Heart right ventricle (tissue), 16 donors: ENCODE measurements at regions not wholly inside any gene's neighbourhood (a gene's known extent, or its start where the extent isn't known, plus 50 kb on each side); places are given as distances from the start of the nearest gene placed in this dataset.

ENCODE experiments used
- ATAC-seq, 8 donors: fragments of 200-7000 bp; cut with Tn5 transposase; one replicate each; pipeline ENCODE4 v1.9.1; 2020; ENCODE audit warnings: mild to moderate bottlenecking in 8 of 8, moderate library complexity in 8 of 8, moderate number of reproducible peaks in 1 of 8
- DNase-seq, 2 donors: peaks; one replicate each; pipeline ENCODE4 v3.0.0-alpha.2; 2020
- H3K27ac ChIP-seq, 10 donors: fragments of 200-600 bp; sonication (generic) in 2 of 10; one replicate each; pipeline versions ENCODE4 v1.5.0 to v1.8.0; 2020 to 2022; ENCODE audit warnings: mild to moderate bottlenecking in 3 of 10
- H3K27me3 ChIP-seq, 7 donors: fragments of 200-600 bp; one replicate each; pipeline ENCODE4 v1.8.0; 2021 to 2022; ENCODE audit warnings: mild to moderate bottlenecking in 2 of 7
- H3K36me3 ChIP-seq, 9 donors: fragments of 200-600 bp; sonication (generic) in 1 of 9; one replicate each; pipeline versions ENCODE4 v1.5.0 to v1.8.0; 2020 to 2022; ENCODE audit warnings: mild to moderate bottlenecking in 2 of 9
- H3K4me1 ChIP-seq, 9 donors: fragments of 200-600 bp; sonication (generic) in 1 of 9; one replicate each; pipeline versions ENCODE4 v1.5.0 to v1.8.0; 2020 to 2022; ENCODE audit warnings: mild to moderate bottlenecking in 4 of 9
- H3K4me3 ChIP-seq, 10 donors: fragments of 200-600 bp; sonication (generic) in 2 of 10; one replicate each; pipeline versions ENCODE4 v1.5.0 to v1.8.0; 2020 to 2022; ENCODE audit warnings: mild to moderate bottlenecking in 7 of 10, moderate library complexity in 2 of 10
- H3K9me3 ChIP-seq, 11 donors: fragments of 200-600 bp in 10 of 11; sonication (generic) in 2 of 11; one replicate each; pipeline versions ENCODE4 v1.5.0 to v1.8.0; 2013 to 2022; ENCODE audit warnings: mild to moderate bottlenecking in 2 of 11, control low read depth in 1 of 11, moderate library complexity in 1 of 11
- WGBS, 2 donors: extraction: QIAGEN DNeasy Blood & Tissue Kit; methylation state at CpG; one replicate each; pipeline ENCODE4 v1.1.7; 2013; ENCODE audit warnings: inconsistent platforms in 1 of 2; 5-methylcytosine and 5-hydroxymethylcytosine counted together
- intact Hi-C, 10 donors: fragments of 100-400 bp; cut with DNase I; formaldehyde crosslinking; loops; one replicate each; pipeline versions ENCODE4 v1.11.1 to v1.14.2; 2022
- TF ChIP-seq, protein P1 (sequence below), 9 donors: fragments of 200-600 bp; sonication (generic) in 2 of 9; IDR thresholded peaks; one replicate each; pipeline versions ENCODE4 v1.5.0 to v1.8.0; 2021 to 2022; ENCODE audit warnings: antibody characterized with exemption in 9 of 9, mild to moderate bottlenecking in 5 of 9, moderate library complexity in 1 of 9
- donor health status: Arrhythmogenic right ventricular cardiomyopathy.
- donor health status: ischemic (EF 13 %, LVEDD 7.1; RV severe dilation, severe dysfunction).
- donor health status: healthy with polysubstance abuse.
- donor health status: DM: no; HTN: yes; CAD: no.
- donor health status: DM: no; HTN: no; CAD: no.
- donor health status: ischemic (EF 25% LVEDD 6.9; RV normal size, moderate dysfunction).
- donor health status: ischemic (EF 25% LVEDD 5.7; RV mildly dilated, moderate dysfunction).
- donor health status: healthy.
- donor health status: DM: yes; HTN: yes; CAD: no.
- donor health status: Ischemic cardiomyopathy.
- donor health status: ischemic (EF 35%, LVEDD 5.7; RV mildly dilated, moderate dysfunction).
- donor health status: nonischemic (EF 11% LVEDD 7.7; RV severe dilation, severe dysfunction).
- donor health status: DM: yes; HTN: yes; CAD: no.
- donor health status: PGD.
- donor health status: ischemic (EF 29% LVEDD 5.4; RV normal size, mild dysfunction).
- donor health status: nonischemic (EF 23%, LVEDD 6.1; RV moderate dilation, normal function).

DNA sequence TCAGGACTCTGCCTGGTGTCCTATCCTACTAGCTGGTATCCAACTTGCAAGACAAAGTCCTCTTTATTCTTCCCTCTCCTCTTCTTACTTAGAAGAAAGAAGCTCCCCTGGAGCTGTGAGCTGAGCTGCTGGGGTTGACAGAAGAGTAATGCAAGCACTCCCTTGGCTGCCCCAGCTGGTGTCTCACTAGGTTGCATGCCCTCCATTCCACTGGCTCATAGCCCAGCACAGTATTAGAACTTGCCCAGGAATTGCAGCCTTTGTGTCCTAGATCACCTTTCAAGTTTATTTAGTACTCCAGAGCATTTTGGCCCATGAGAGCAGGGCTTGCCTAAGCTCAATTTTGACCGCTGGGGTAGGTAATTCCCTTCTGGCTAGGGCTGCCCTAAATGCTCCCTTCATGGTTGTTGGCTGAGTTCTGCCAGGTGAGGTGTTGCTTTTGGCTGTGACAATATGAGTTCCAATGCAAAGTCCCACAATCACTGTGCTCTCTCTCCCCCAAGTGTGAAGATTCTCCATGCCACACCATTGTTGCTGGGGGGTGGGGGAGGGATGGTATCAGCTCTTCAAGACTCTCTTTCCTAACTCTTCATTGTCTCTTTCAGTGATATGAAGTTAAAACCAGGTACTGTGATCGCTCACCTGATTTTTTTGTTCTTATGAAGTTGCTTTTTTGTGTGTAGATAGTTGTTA lies 317.4 kb upstream of the DDHD1 start:
- peak; percentile 63 to 98 (median 88) for ATAC-seq
- H3K4me3 ChIP-seq: no peak overlapping the region
- peaks cover 0 to 17% (median 0%) of the 10 kb centered on the region in 9 donors for H3K4me1 ChIP-seq
- H3K9me3 ChIP-seq: peaks cover 0 to 9% (median 0%) of the 10 kb centered on the region in 11 donors
- H3K27me3 ChIP-seq: no peaks in the 10 kb centered on the region
- TF ChIP-seq, protein P1, sequence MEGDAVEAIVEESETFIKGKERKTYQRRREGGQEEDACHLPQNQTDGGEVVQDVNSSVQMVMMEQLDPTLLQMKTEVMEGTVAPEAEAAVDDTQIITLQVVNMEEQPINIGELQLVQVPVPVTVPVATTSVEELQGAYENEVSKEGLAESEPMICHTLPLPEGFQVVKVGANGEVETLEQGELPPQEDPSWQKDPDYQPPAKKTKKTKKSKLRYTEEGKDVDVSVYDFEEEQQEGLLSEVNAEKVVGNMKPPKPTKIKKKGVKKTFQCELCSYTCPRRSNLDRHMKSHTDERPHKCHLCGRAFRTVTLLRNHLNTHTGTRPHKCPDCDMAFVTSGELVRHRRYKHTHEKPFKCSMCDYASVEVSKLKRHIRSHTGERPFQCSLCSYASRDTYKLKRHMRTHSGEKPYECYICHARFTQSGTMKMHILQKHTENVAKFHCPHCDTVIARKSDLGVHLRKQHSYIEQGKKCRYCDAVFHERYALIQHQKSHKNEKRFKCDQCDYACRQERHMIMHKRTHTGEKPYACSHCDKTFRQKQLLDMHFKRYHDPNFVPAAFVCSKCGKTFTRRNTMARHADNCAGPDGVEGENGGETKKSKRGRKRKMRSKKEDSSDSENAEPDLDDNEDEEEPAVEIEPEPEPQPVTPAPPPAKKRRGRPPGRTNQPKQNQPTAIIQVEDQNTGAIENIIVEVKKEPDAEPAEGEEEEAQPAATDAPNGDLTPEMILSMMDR (IDR thresholded peaks at IDR 0.05): peak in 1 of 9 donors; percentile 7
- 89 to 90% methylated on average over 2 of the region's 2 CpGs for WGBS, 2 donors
- intact Hi-C loops: no loop called here
- H3K27ac ChIP-seq: peak overlapping the region in 4 of 10 donors; percentile 37 to 64 (median 40)
- peak; percentile 12 to 49 for DNase-seq
- no peaks in the 10 kb centered on the region for H3K36me3 ChIP-seq

DNA sequence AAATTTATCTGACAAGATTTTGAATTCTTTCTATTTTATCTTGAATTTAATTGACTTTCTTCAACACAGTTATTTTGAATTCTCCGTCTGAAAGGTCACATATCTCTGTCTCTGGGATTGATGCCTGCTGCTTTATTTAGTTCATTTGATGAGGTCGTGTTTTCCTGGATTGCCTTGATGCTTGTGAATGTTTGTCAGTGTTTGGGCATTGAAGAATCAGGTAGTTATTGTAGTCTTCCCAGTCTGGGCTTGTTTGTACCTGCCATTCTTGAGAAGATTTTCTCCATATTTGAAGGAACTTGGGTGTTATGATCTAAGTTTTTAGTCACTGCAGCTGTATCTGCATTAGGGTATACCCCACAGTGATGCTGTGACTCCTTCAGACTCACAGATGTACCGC lies 315.8 kb upstream of the DDHD1 start:
- DNase-seq (no peak), ATAC-seq (peak in 1 of 8 donors; percentile 66)
- H3K36me3 ChIP-seq: no peaks in the 10 kb centered on the region
- H3K27me3 ChIP-seq: no peaks in the 10 kb centered on the region
- peaks cover 0 to 9% (median 0%) of the 10 kb centered on the region in 11 donors for H3K9me3 ChIP-seq
- TF ChIP-seq, protein P1 (IDR thresholded peaks at IDR 0.05): no peak
- peaks cover 0 to 17% (median 0%) of the 10 kb centered on the region in 9 donors for H3K4me1 ChIP-seq
- WGBS, 2 donors: 57 to 58% methylated on average over 3 of the region's 3 CpGs
- H3K4me3 ChIP-seq: no peak overlapping the region
- intact Hi-C loops: no loop called here
- H3K27ac ChIP-seq: peak overlapping the region in 1 of 10 donors; percentile 12

DNA sequence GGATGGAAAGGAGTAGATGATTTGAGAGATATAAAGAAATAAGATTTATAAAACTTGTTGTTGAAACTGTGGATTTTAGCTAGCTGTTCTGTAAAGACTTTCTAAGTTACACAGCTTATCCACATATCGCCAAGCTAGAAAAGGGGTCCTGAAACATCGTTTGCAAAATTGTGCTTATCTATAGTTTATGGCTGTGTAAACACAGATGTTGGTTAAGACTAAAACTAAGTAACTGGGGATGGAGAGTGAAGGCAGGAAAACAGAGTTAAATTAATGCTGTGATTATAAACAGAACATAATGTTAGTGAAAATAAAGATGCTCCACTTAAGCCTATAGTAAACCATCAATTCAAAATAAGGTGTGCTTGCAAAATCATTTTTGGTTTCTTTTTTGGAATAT lies 311.3 kb upstream of the DDHD1 start:
- DNase-seq (no peak), ATAC-seq (no peak)
- no peak overlapping the region for H3K4me3 ChIP-seq
- no peaks in the 10 kb centered on the region for H3K27me3 ChIP-seq
- peaks cover 0 to 8% (median 0%) of the 10 kb centered on the region in 9 donors for H3K4me1 ChIP-seq
- no peak overlapping the region for H3K27ac ChIP-seq
- H3K36me3 ChIP-seq: no peaks in the 10 kb centered on the region
- 63 to 64% methylated on average over 2 of the region's 2 CpGs for WGBS, 2 donors
- peaks cover 0 to 9% (median 0%) of the 10 kb centered on the region in 11 donors for H3K9me3 ChIP-seq
- TF ChIP-seq, protein P1 (IDR thresholded peaks at IDR 0.05): no peak
- intact Hi-C loops: no loop called here

DNA sequence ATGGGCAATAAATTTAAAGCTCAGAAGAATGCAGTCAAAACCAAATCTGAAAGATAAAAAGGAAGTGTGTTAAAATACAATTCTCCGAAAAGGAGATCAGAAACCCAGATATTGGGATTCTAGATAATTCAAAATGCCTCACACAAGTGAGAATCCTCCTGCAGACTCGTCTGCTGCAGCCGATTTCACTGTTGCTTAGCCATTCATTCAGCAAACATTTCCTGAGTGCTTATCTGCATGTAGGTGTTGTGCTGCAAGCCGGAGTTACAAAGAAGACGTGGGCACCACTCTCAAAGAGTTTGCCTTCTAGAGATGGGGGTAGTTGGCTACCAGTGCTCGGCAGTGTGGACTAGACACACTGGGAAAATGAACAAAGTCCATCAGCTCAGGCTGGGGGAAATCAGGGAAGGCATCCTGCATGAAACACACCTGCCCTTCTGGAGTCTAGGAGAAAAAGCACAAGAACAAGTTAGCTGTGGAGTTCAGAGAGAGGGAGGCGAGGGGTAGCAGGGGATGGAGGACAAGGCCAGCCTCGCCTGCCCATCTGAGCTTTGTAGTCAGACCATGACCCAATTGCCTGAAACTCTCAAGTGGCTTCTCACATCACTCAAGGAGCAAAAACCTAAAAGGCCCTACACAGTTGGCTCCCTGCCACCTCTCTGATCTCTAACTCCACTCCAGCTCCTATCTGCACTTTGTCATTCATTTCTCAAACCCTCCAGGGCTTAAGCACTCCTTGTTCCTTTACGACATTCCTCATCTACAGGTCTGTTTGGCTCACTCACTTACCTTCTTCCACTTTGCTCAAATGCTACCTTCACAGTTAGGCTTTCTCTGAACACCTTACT lies 310.0 kb upstream of the DDHD1 start:
- H3K27ac ChIP-seq: no peak overlapping the region
- TF ChIP-seq, protein P1 (IDR thresholded peaks at IDR 0.05): no peak
- intact Hi-C loops: no loop called here
- peaks cover 0 to 8% (median 5%) of the 10 kb centered on the region in 9 donors for H3K4me1 ChIP-seq
- ATAC-seq (no peak), DNase-seq (no peak)
- no peaks in the 10 kb centered on the region for H3K27me3 ChIP-seq
- H3K36me3 ChIP-seq: no peaks in the 10 kb centered on the region
- peaks cover 0 to 9% (median 0%) of the 10 kb centered on the region in 11 donors for H3K9me3 ChIP-seq
- H3K4me3 ChIP-seq: no peak overlapping the region
- WGBS, 2 donors: 62 to 67% methylated on average over 9 of the region's 9 CpGs
